ENCODE measurements at regions not wholly inside any gene's neighbourhood (a gene's known extent, or its start where the extent isn't known, plus 50 kb on each side); places are given as distances from the start of the nearest gene placed in this dataset.

DNA sequence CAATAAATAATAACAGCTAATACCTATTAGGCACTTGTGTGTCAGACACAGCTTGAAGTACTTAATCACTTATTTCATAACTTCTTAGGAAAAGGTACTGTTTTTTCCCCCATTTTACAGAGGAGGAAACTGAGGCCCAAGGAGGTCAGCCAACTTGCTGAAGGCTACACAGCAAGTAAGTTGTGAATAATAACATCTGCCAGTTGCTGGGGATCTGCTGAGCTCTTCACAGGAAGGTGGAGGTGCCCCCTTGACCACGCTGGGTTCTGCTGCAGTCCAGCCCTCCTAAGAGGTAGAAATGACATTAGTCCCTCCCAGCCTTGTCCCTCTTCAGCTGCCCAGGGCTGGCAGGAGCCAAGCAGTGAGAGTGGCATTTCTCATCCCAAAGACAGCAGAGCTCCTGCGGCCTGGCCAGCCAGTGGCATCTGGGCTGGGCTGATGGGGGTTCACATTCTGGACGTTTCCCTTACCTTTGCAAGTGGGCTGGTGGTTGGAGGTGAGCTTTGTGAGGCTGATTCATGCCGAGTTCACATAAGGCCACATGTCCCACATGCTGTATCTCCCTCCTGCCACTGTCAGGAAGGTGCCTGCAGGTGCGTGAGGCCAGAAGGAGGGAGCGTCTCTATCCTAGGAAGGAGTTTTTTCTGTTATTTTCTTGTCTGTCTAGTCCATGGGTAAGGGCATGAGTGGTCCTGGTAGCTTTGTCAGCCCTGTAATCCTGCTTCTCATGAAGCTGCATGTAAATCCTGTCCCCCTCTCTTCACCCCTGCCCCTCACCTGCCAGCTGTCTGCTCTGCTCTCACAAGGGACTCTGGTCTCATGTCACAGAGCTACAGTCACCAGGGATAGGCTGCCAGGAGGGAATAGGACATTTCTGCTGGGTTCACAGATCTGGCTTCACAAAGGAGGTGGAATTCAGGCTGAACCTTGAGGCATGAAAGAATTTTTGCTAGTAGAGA, 171.7 kb downstream of the MACROH2A1 start:
- Mint-ChIP-seq H3K36me3 (ENCODE audit: unreplicated experiment) (no peaks in the 10 kb centered on the region), H3K4me1 (ENCODE audit: unreplicated experiment) (peaks cover 2% of the 10 kb centered on the region), H3K9me3 (ENCODE audit: unreplicated experiment) (no peaks in the 10 kb centered on the region), H3K4me3 (ENCODE audit: unreplicated experiment) (no peak overlapping the region), H3K27ac (ENCODE audit: unreplicated experiment) (no peak overlapping the region), H3K27me3 (ENCODE audit: unreplicated experiment) (peaks cover 6% of the 10 kb centered on the region)
- TF ChIP-seq, protein P1, sequence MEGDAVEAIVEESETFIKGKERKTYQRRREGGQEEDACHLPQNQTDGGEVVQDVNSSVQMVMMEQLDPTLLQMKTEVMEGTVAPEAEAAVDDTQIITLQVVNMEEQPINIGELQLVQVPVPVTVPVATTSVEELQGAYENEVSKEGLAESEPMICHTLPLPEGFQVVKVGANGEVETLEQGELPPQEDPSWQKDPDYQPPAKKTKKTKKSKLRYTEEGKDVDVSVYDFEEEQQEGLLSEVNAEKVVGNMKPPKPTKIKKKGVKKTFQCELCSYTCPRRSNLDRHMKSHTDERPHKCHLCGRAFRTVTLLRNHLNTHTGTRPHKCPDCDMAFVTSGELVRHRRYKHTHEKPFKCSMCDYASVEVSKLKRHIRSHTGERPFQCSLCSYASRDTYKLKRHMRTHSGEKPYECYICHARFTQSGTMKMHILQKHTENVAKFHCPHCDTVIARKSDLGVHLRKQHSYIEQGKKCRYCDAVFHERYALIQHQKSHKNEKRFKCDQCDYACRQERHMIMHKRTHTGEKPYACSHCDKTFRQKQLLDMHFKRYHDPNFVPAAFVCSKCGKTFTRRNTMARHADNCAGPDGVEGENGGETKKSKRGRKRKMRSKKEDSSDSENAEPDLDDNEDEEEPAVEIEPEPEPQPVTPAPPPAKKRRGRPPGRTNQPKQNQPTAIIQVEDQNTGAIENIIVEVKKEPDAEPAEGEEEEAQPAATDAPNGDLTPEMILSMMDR (IDR thresholded peaks at IDR 0.05), result no peak
- DNase-seq (ENCODE audit: extremely low spot score, unreplicated experiment), result no peak

DNA sequence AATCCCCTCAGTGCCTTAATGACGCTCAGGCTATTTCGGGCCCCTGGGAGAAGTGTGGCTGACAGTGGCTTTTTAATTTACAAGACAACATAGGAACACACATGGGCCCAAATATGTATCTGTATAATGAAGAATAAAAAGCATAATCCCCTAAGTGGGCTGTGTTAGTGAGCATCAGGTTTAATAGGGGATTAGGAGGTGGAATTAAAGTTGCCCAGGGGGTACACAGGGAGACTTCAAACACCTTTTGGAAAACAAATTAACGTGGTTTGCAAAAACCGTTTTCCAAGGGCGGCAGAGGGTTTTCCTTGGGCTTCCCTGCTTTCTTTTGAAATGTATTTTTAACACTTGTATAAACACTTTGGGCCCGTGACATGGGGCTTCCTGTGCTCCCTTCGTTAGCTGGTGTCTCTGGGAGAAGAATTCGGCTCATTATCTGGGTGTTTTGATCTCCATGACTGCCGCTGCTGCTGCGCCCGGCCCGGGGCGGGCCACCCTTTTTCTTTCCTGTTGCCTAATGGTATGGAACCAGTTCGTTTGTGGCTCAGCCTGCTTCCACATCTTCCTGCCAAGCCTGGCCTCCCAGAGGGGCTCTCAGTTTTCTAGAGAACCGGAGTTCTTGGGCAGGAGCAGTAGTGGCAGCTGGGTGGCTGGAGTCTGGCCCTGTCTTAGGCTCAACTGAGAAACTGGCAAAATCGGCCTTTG, 173.0 kb downstream of the MACROH2A1 start:
- TF ChIP-seq, protein P1 (IDR thresholded peaks at IDR 0.05), result no peak
- Mint-ChIP-seq H3K4me3 (ENCODE audit: unreplicated experiment) (no peak overlapping the region), H3K27ac (ENCODE audit: unreplicated experiment) (no peak overlapping the region), H3K36me3 (ENCODE audit: unreplicated experiment) (no peaks in the 10 kb centered on the region), H3K9me3 (ENCODE audit: unreplicated experiment) (no peaks in the 10 kb centered on the region), H3K27me3 (ENCODE audit: unreplicated experiment) (peaks cover 6% of the 10 kb centered on the region), H3K4me1 (ENCODE audit: unreplicated experiment) (peaks cover 2% of the 10 kb centered on the region)
- DNase-seq (ENCODE audit: extremely low spot score, unreplicated experiment), result no peak

DNA sequence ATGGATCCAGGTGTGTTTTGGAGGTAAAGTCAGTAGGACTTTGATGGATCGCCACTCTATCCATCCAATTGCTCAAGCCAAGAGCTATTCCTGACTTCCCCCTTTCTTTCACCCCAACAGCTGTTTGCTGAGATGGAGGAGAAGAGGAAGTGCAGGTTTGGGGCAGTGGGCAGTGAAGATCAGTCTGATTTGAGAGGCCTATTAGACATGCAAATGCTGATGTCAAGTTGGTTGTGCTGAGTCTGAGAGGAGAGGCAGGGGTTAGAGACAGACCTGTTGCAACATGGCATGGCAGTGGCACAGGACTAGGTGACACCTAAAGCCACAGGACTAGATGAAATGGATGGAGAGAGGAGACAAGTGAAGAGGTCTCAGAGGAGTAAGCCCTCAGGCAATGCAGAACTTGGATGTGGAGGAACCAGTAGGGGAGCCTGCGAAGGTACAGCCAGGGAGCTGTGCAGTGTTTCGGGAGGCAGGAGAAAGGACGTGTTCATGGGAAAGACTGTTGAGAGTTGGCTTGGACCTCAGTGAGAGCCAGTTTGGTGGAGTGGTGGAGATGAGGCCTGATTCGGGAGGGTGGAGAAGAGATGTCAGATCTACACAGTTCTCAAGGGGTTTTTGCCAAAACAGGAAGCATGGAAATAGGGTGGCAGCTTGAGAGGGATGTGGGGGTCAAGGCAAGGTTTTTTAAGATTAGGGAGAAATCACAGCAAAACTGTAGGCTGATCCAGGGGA, 175.0 kb downstream of the MACROH2A1 start:
- peak; percentile 64 for DNase-seq (ENCODE audit: extremely low spot score, unreplicated experiment)
- H3K4me1 Mint-ChIP-seq (ENCODE audit: unreplicated experiment), result peaks cover 2% of the 10 kb centered on the region
- H3K9me3 Mint-ChIP-seq (ENCODE audit: unreplicated experiment), result no peaks in the 10 kb centered on the region
- no peaks in the 10 kb centered on the region for H3K36me3 Mint-ChIP-seq (ENCODE audit: unreplicated experiment)
- H3K4me3 Mint-ChIP-seq (ENCODE audit: unreplicated experiment), result no peak overlapping the region
- H3K27ac Mint-ChIP-seq (ENCODE audit: unreplicated experiment), result no peak overlapping the region
- peaks cover 6% of the 10 kb centered on the region for H3K27me3 Mint-ChIP-seq (ENCODE audit: unreplicated experiment)
- TF ChIP-seq, protein P1 (IDR thresholded peaks at IDR 0.05), result no peak

DNA sequence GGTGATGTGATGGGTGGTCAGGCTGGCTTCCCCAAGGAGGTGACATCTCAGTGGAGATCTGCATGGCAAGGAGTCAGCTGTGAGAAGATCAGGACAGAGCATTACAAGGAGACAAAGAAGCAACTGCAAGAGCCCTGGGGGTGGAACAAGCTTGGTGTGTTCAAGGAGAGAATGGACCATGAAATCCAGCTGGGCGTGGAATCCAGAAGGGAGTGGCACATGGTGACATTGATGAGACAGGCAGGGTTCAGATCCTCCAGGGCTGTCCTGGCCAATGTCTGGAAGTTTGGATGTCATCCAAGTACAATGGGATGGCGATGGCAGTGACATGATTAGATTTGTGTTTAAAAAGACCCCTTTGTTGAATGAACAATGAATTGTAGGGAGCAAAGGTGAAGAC, 175.6 kb downstream of the MACROH2A1 start:
- Mint-ChIP-seq H3K9me3 (ENCODE audit: unreplicated experiment) (no peaks in the 10 kb centered on the region), H3K36me3 (ENCODE audit: unreplicated experiment) (no peaks in the 10 kb centered on the region), H3K27me3 (ENCODE audit: unreplicated experiment) (peaks cover 6% of the 10 kb centered on the region), H3K4me1 (ENCODE audit: unreplicated experiment) (peaks cover 2% of the 10 kb centered on the region), H3K27ac (ENCODE audit: unreplicated experiment) (no peak overlapping the region), H3K4me3 (ENCODE audit: unreplicated experiment) (no peak overlapping the region)
- peak; percentile 15 for DNase-seq (ENCODE audit: extremely low spot score, unreplicated experiment)
- TF ChIP-seq, protein P1 (IDR thresholded peaks at IDR 0.05), result no peak

All from osteocyte (in vitro differentiated cells).